Medulla oblongata (tissue), 1 donor: ENCODE measurements at regions not wholly inside any gene's neighbourhood (a gene's known extent, or its start where the extent isn't known, plus 50 kb on each side); places are given as distances from the start of the nearest gene placed in this dataset.
A peak's percentile ranks its signal among the peaks of the same experiment; 100 is the strongest.
"Not testable (repeated sequence)": the region's sequence is repeated elsewhere in the genome, so short reads cannot be mapped to it uniquely, and the experiment has no call there.

Source experiments
- DNase-seq: peaks from one replicate; pipeline ENCODE4 v3.0.0-alpha.2; 2015; ENCODE audit errors: extremely low spot score

DNA sequence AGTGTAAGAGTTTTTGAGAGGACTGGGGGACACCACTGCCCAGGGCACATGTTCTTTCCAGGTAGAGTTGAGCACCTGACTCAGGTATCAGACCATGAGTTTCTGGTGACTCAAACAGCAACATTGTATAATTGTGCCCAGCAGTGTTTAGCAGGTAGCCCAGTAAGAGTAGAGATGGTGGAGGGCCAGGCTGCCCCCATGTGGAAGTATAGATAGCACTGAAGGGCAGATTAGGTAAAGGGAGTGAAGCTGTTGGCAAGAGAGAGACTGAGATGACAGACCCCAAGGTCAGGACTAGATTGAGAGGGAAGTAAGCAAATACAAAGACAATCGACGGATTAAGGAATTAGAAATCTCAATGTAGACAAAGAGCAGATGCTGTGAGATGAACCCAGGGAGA, 74.6 kb downstream of the TRIM42 start:
- no peak for DNase-seq

GRCh38 chr3:140753865-140754754, 76.2 kb downstream of the TRIM42 start:
- no peak for DNase-seq

- DNase-seq = no peak
Observed at GRCh38 chr3:140754936-140755335, 77.1 kb downstream of the TRIM42 start.

DNA sequence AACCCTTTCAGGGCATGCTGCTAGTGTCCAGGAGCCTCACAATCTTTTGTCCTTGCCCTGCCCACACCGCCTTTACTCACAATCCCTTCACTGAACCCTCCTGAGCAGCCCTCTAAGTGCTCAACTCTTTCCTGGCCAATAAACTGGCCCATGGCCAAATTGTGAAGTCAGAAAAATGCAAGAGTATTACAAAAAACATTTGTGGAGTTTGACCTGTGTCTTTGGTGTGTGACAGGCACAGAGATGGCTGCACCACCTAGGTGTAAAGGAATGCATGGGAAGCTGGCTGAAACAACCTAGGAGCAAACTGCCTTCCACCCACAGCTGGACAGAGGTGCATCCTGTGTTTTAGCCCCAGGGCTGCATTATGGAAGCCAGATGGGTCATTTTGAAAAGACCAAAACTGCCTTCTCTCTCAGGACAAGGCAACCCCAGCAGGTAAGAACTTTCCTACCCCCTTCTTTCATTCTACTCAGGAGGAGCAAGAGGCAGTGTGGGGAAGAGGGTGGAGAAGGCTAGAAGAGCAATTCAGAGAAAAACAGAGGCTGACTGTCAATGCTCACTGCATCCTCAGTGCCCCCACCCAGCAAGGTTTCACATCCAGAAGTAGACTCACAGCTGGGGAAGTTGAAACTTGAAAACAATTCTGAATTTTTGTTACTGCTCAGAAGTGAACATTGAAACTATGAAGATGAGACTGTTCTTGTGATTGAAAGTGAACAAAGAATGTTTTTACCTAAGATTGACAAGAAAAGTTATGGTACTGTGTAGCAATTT, 78.6 kb downstream of the TRIM42 start:
- no peak for DNase-seq

- DNase-seq = no peak
Observed at GRCh38 chr3:140758791-140759444, 81.1 kb downstream of the TRIM42 start.

DNA sequence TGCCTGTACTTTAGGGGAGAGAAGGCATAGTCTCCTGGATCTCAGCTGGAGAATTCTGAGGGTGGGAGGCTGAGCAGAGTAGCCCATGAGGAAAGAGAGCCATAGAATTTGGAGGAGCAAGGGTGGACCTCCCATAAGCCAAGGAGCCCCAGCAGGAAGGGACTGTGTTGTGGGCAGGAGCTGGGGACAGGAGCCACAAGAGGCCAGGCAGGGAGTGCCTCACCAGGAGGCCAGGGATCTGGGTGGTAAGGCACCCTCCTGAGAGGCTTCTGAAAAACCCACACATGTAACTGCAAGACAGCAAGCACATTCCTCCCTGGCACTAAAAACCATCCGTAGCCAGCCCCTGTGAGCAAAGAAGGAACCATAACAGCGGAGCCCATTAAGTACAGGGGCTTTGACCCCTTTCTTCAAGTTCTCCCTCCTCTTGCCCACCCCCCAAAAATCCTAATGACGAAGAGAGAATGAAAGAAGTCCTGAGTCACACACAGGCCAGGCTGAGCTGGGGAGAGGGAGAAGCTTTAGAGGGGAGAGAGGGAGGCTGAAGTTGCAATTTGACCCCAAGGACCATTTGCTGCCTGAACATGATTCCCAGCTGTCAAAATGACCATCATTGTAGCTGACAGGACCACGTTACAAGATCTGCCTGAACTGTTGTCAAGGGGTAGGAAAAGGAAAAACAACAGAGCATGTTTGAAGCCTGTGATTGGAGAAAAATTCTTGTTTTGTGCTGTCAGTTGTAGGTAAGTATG, 82.6 kb downstream of the TRIM42 start:
- DNase-seq = no peak

DNA sequence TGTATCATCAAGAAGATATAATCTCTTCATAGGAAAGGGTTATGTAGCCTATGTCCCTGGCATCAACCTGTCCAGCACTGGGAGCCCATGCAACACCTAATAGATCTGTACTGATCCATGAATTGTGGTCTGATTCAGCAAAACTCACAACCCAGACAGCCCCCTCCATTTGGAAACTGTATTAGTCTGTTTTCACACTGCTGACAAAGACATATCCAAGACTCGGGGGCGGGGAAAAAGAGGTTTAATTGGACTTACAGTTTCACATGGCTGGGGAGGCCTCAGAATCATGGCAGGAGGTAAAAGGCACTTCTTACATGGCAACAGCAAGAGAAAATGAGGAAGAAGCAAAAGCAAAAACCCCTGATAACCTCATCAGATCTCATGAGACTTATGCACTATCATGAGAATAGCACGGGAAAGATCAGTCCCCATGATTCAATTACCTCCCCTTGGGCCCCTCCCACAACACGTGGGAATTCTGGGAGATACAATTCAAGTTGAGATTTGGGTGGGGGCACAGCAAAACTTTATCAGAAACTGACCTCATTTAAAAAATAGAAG, 83.3 kb downstream of the TRIM42 start:
- DNase-seq = no peak

GRCh38 chr3:140762746-140763145, 84.9 kb downstream of the TRIM42 start:
- DNase-seq = no peak

GRCh38 chr3:140763532-140763931, 85.7 kb downstream of the TRIM42 start:
- peak; percentile 4 for DNase-seq

DNA sequence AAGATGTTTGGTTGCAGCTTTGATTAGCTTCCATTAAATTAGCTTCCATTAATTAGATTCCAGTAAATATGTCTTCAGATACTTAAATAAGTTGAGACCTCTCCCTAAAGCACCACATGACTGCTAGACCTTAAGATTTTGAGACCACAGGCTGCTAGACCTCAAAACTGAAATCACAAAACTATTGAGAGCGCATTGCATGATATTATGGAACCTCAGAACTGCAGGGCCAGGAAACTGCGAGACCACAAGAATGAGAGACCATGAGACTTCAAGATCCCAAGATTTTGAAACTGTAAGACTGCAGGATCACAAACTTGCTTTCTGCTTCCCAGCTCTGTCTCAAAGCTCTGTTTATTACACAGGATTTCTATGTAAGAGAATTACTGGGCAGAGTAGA, 87.4 kb downstream of the TRIM42 start:
- no peak for DNase-seq

- DNase-seq = no peak
Observed at GRCh38 chr3:140766465-140766864, 88.6 kb downstream of the TRIM42 start.

- DNase-seq = no peak
Observed at GRCh38 chr3:140767566-140767965, 89.7 kb downstream of the TRIM42 start.

- no peak for DNase-seq
Observed at GRCh38 chr3:140768941-140769340, 91.1 kb downstream of the TRIM42 start.

- no peak for DNase-seq
Observed at GRCh38 chr3:140769951-140770350, 92.1 kb downstream of the TRIM42 start.

DNA sequence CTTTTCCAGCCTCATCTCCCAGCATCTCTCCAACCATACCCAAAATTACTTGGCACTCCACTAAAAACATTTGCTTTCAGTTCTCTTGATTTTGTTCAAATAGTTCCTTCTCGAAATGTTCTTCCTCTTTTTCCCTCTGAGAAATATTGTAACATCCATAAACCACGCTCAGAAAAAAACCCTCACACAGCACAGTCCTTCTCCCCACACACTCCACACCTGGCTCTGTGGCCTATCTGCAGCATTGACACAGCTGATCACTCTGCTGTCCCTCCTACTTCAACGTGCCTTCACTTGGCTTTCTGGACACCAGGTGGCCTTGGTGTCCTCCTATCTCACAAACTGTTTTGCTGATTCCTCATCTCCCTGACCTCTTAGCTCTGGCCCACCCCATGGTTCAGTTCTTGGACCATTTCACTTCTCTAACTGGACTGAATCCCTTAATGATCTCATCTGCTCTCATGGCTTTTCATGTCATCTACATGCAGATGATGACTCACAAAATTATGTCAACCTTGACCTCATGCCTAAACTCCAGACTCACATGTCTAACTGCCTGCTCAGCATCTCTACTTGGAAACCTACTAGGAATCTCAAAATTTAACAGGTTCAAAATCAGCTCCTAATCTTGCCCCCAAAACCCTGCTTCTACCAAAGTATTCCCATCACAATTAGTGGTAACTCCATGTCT, 93.3 kb downstream of the TRIM42 start:
- DNase-seq = no peak

GRCh38 chr3:140777631-140778233, 99.9 kb downstream of the TRIM42 start:
- DNase-seq = no peak

DNA sequence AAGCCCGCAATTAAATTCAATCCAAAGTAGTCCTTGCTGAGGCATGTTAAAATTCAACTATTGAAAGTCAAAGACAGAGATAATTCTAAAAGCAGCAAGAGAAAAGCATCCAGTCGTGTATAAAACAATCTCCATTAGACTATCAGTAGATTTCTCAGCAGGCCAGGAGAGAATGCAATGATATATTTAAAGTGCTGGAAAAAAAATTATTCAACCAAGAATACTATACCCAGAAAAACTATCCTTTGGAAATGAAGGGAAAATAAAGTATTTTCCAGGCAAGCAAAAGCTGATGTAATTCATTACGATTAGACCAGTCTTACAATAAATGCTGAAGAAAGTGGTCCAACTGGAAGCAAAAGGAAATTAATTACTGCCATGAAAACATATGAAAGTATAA, 113.5 kb downstream of the TRIM42 start:
- DNase-seq = no peak

DNA sequence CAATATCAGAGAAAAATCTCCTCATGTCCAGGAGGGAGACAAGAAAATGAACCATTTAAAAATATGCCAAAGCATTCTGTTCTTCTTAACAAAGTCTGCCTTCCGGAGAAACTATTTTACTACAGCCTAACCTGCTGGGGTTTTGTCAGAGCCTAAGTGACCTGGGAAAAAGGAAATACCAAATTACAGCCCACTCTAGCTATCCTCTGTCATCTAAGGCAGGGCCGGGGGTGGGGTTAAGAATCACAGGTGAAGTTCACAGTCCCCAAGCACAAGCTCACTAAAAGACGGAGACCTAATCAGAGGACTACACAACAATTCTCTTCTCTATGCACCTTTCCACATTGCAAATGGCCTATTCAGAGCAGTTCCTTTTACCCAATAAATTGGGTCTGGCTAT, 116.6 kb downstream of the TRIM42 start:
- no peak for DNase-seq

- DNase-seq = not testable (repeated sequence)
Observed at GRCh38 chr3:140802898-140803297, 125.0 kb downstream of the TRIM42 start.

GRCh38 chr3:140809316-140809715, 131.5 kb downstream of the TRIM42 start:
- DNase-seq = no peak
